Stimulated activated CD8-positive, alpha-beta memory T cell treated with anti-CD3 and anti-CD28 coated beads, Interleukin-4, amount 100 ng/mL, for 4 hours (primary cell): ENCODE measurements at regions not wholly inside any gene's neighbourhood (a gene's known extent, or its start where the extent isn't known, plus 50 kb on each side); places are given as distances from the start of the nearest gene placed in this dataset.

ENCODE experiments used
- DNase-seq, 2 donors: peaks; one replicate each; pipeline ENCODE4 v3.0.0-alpha.2; 2020; ENCODE audit warnings: low read depth in 2 of 2, low spot score in 1 of 2

- DNase-seq: no peak
Measured at GRCh38 chr7:9796241-9796640, 1177.4 kb upstream of the PHF14 start.

GRCh38 chr7:9822458-9823290 is 1151.0 kb upstream of the PHF14 start:
- no peak for DNase-seq

- DNase-seq: no peak
Measured at GRCh38 chr7:9835199-9835598, 1138.5 kb upstream of the PHF14 start.

- no peak for DNase-seq
Measured at GRCh38 chr7:9836671-9837070, 1137.0 kb upstream of the PHF14 start.

GRCh38 chr7:9842301-9842700 is 1131.4 kb upstream of the PHF14 start:
- no peak for DNase-seq

GRCh38 chr7:9846902-9847301 is 1126.8 kb upstream of the PHF14 start:
- no peak for DNase-seq

- no peak for DNase-seq
Measured at GRCh38 chr7:9854605-9855004, 1119.1 kb upstream of the PHF14 start.

- no peak for DNase-seq
Measured at GRCh38 chr7:9856668-9857067, 1117.0 kb upstream of the PHF14 start.

GRCh38 chr7:9863545-9863944 is 1110.1 kb upstream of the PHF14 start:
- no peak for DNase-seq

GRCh38 chr7:9869151-9869550 is 1104.5 kb upstream of the PHF14 start:
- DNase-seq: no peak

- DNase-seq: no peak
Measured at GRCh38 chr7:9869566-9869965, 1104.1 kb upstream of the PHF14 start.

GRCh38 chr7:9870674-9871073 is 1103.0 kb upstream of the PHF14 start:
- DNase-seq: no peak

- no peak for DNase-seq
Measured at GRCh38 chr7:9874182-9874581, 1099.5 kb upstream of the PHF14 start.

- no peak for DNase-seq
Measured at GRCh38 chr7:9876053-9876452, 1097.6 kb upstream of the PHF14 start.

- DNase-seq: no peak
Measured at GRCh38 chr7:9889554-9889953, 1084.1 kb upstream of the PHF14 start.

- DNase-seq: no peak
Measured at GRCh38 chr7:9890092-9890491, 1083.6 kb upstream of the PHF14 start.

GRCh38 chr7:9891056-9891455 is 1082.6 kb upstream of the PHF14 start:
- DNase-seq: no peak

GRCh38 chr7:9900339-9900738 is 1073.3 kb upstream of the PHF14 start:
- no peak for DNase-seq

GRCh38 chr7:9921326-9921725 is 1052.3 kb upstream of the PHF14 start:
- DNase-seq: no peak

GRCh38 chr7:9937944-9938631 is 1035.6 kb upstream of the PHF14 start:
- DNase-seq: no peak

GRCh38 chr7:9939176-9939575 is 1034.5 kb upstream of the PHF14 start:
- no peak for DNase-seq

GRCh38 chr7:9945131-9945530 is 1028.5 kb upstream of the PHF14 start:
- DNase-seq: no peak

GRCh38 chr7:9945857-9946256 is 1027.8 kb upstream of the PHF14 start:
- no peak for DNase-seq
